Activated CD4-positive, CD25-positive, alpha-beta regulatory T cell treated with anti-CD3 and anti-CD28 coated beads, Interleukin-2, amount 50 U/mL, for 16 hours (primary cell): ENCODE measurements at regions not wholly inside any gene's neighbourhood (a gene's known extent, or its start where the extent isn't known, plus 50 kb on each side); places are given as distances from the start of the nearest gene placed in this dataset.
"Not testable (repeated sequence)": the region's sequence is repeated elsewhere in the genome, so short reads cannot be mapped to it uniquely, and the experiment has no call there.

ENCODE experiments used
- DNase-seq: peaks from one replicate; pipeline ENCODE4 v3.0.0-alpha.2; 2020; ENCODE audit warnings: low read depth, low spot score

GRCh38 chr11:70590356-70590991 lies 192.1 kb downstream of the CTTN start:
- no peak for DNase-seq

- DNase-seq = no peak
These were observed 194.4 kb downstream of the CTTN start for GRCh38 chr11:70592641-70593165.

DNA sequence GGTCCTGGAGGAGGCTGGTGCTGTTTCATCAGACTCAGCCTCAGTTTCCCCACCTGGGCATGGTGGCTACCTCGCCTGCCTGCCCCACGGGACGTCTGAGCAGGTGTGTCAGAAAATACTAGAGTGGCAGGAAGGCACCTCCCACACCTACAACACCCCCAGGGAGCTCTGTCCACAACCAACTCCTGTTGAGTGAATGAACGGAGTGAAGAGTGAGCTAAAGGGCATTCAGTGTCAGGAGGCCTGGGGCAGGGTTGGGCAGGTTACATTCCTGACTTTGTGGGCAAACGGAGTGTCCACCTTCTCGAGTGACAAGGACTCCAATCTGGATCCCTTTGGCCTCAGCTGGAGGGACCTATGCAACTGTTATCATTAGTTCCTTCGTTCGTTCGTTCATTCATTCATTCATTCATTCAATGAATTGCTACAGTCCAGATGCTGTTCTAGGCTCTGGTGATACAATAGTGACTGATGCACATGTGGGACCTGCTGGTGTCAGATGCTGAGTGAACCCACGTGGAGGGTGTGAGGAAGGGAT lies 195.2 kb downstream of the CTTN start:
- no peak for DNase-seq

- DNase-seq = no peak
These were observed 195.7 kb downstream of the CTTN start for GRCh38 chr11:70594031-70594430.

GRCh38 chr11:70594606-70595005 lies 196.3 kb downstream of the CTTN start:
- no peak for DNase-seq

DNA sequence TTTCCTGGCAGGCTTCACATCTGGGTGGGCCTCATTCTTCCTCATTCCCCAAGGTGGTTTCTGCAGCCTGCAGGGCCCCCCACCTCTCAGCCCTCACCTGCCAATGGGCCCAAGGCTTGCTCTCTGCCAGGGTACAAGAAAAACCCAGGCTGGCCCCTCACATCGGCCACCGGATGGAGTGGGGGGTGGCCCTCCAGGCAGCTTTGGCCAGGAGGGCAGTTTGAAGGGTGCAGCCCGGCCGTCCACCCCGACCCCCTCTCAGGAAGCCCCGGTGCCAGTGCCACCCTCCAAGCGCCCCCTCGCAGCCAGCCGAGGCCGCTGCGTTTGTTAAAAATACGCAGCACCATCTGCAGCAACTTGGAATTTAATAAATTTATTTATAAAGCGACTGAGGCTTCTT lies 196.7 kb downstream of the CTTN start:
- DNase-seq = no peak

GRCh38 chr11:70595452-70595851 lies 197.1 kb downstream of the CTTN start:
- no peak for DNase-seq

- DNase-seq = no peak
These were observed 197.8 kb downstream of the CTTN start for GRCh38 chr11:70596091-70596490.

GRCh38 chr11:70597006-70597555 lies 198.8 kb downstream of the CTTN start:
- no peak for DNase-seq

GRCh38 chr11:70597751-70598625 lies 199.7 kb downstream of the CTTN start:
- no peak for DNase-seq

- DNase-seq = not testable (repeated sequence)
These were observed 202.6 kb downstream of the CTTN start for GRCh38 chr11:70600911-70601415.

GRCh38 chr11:70601861-70602538 lies 203.7 kb downstream of the CTTN start:
- DNase-seq = no peak

DNA sequence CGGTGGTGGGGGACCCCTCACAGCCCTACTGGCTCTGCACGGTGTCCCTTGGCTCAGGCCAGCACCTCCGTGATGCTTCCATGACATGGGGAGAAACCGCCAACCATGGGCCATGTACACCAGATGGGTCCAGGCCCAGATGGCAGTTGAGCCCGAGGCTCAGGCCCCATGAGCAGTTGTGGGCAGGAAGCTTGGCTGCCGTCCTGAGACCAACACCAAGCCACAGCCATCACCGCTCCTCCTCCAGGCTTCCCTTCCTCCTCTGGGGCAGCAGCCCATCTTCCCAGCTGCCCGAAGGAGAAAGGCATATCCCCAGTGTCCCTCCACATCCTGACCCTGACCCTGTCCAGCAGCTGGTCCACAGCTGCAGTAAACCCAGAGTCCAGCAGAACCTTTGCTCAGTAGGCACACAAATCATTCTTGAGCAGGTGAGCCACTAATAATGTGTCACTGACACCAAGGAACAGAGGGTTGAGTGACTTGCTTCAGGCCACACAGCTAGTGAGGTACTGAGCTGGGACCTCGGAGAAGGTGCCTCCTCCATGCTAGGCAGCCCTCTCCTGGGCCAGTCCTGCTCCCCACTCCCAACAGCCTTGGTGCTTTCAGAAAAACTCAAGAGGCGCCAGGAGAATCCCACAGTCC lies 204.9 kb downstream of the CTTN start:
- DNase-seq = no peak

DNA sequence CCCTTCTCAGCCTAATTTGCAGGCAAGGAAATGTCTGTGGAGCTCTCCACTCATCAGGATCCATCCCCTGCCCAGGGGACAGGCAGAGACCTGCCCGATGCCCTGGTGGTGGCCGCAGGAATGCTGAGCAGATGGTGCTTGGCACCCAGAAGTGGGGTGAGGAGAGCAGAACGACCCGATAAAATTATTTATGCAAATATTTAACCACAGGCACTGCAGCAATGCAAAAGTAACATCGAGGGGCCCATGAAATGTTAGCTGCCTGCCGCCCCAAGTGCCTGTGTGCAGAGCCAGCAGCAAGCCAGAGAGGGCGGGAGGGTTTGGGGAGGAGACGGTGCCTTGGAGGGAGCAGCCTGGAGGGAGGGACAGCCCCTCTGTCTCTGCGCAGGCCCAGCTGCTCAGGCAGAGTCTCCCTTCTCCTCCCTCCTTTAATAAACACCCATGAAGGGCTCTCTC lies 205.5 kb downstream of the CTTN start:
- no peak for DNase-seq

DNA sequence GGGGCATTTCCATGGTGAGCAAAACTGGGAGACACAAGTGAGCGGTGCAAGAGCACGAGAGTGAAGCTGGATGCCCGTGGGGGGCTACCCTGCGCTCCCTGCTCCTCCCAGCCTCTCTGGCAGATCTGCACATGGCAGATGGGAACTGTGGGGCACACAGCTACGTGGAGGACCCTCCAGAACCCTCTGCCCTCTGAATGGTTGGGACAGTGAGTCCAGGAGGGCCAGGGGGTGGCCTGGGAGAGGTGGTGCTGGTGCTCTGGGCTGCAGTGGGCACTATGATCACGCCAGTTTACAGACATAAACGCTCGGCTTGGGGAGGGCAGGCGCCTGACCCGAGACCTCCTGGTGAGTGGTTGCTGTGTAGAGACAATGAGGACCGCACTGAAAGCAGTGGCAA lies 205.9 kb downstream of the CTTN start:
- no peak for DNase-seq

DNA sequence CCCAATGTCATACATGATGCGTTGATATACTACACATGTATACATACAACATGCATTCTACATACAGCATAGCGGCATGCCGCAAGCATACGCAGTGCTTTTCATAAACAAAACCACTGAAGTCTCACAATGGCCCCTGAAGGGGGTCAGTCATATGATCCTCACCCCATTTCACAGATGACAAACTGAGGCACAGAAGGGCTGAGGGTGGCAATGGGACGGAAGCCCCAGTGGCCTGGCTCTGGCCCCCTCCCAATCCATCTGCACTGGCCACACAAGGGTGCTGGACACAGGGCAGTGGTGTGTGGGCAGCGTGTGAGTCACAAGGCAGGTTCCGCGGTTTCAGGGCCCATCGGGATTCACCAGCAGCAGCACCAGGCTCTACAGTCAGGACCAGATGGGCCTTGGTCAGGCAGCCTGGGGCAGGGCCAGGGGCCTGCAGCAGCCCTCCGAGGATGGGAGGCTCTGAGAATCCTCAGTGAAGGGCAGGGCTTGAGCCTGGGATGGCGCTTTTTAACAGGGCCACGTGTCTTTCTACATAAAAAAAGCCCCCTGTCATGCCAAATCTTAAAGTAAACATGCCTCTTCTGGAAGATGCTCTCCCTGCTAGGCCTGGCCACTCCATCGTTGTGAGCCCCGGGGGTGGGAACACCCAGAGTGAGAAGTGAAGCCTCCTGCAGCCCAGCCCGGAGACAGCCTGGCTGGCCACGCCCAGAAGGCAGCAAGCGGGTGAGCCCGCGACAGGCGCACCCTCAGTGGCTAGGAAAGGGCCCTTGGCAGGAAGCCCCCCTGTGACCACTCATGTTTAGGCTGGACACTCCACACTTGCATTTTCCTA lies 206.5 kb downstream of the CTTN start:
- DNase-seq = no peak

DNA sequence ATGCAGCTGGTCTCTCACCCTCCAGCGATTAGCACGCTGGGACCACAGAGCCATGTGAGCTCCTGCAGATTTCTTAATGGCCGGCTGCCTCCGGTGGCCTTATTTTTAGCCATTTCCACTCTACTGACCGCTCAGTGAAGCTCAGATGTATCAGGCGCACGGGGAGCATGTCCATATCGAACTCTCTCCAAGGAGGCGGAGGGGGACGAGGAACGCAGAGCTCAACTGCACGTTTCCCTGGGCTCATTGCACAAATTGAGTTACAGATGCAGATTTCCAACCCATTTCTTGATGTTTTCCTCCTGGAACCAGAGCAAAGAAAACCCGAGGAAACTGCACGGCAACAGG lies 207.1 kb downstream of the CTTN start:
- no peak for DNase-seq

- no peak for DNase-seq
These were observed 207.5 kb downstream of the CTTN start for GRCh38 chr11:70605846-70606245.

DNA sequence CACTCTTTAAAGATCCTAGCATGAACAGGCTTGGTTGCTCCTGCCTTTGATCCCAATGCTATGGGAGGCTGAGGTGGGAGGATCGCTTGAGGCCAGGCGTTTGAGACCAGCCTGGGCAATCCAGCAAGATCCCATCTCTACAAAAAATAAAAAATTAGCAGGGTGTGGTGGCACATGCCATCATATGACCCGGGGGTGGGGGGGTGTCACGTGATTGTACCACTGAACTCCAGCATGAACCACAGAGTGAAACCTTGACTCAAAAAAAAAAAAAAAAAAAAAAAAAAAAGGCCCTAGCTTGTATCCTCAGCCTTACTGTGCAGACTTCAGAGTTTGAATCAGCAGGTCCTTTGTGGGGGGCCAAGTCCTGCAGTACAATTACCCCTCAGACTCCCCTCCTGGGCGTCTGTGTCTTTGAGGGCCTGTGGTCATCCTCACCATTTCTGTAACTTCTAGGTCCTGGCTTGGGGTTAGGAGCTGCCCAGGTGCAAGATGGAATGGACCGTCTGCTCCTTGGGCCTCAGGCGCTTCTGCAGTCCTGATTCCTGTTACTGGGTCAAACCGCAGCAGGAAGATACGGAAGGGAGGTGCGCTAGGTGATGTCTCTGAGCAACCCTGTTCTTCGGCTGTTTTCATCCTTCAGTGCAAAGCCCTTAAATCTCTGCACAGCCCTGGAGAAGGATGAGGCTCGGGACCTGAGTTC lies 208.1 kb downstream of the CTTN start:
- DNase-seq = no peak

DNA sequence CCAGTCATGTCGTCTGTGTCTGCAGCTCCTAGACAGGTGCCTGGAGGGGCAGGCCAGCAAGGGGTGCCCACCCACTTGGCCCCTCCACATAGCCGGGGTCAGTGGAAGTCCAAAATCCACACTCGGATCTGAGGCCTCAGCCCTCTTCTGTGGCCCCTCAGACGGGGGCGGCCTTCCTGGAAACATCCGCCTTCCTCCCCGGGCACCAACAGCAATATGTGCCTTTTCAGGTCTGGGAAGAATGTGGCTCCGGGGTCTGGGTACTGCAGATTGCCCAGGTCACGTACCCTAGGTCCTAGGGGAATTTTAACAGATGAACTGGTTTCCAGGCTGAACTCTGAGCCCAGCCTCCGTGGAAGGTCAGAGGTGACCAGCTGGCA lies 208.6 kb downstream of the CTTN start:
- DNase-seq = no peak
